GM12875 (cell line): ENCODE measurements at regions not wholly inside any gene's neighbourhood (a gene's known extent, or its start where the extent isn't known, plus 50 kb on each side); places are given as distances from the start of the nearest gene placed in this dataset.

Source experiments
- H3K4me3 ChIP-seq: one replicate; pipeline ENCODE4 v1.5.1; 2011; ENCODE audit warnings: low read depth, low read length, control low read depth
- CTCF ChIP-seq: IDR thresholded peaks from 2 replicates; pipeline ENCODE4 v1.5.1; 2011; ENCODE audit warnings: low read depth, mild to moderate bottlenecking, control low read depth, inconsistent platforms, low read length, moderate library complexity, borderline replicate concordance; ENCODE audit not compliant: insufficient read depth

GRCh38 chr2:5410991-5411700 lies 281.0 kb upstream of the SOX11 start:
- TF ChIP-seq CTCF = no peak
- no peak overlapping the region for H3K4me3 ChIP-seq

- no peak for TF ChIP-seq CTCF
- H3K4me3 ChIP-seq = no peak overlapping the region
These were observed 280.2 kb upstream of the SOX11 start for GRCh38 chr2:5412001-5412400.

- TF ChIP-seq CTCF = no peak
- no peak overlapping the region for H3K4me3 ChIP-seq
These were observed 258.3 kb upstream of the SOX11 start for GRCh38 chr2:5433855-5434254.

GRCh38 chr2:5437375-5437774 lies 254.8 kb upstream of the SOX11 start:
- TF ChIP-seq CTCF = no peak
- no peak overlapping the region for H3K4me3 ChIP-seq

- no peak for TF ChIP-seq CTCF
- no peak overlapping the region for H3K4me3 ChIP-seq
These were observed 252.0 kb upstream of the SOX11 start for GRCh38 chr2:5440174-5440573.

GRCh38 chr2:5442736-5443135 lies 249.4 kb upstream of the SOX11 start:
- TF ChIP-seq CTCF = no peak

GRCh38 chr2:5444168-5444567 lies 248.0 kb upstream of the SOX11 start:
- TF ChIP-seq CTCF = no peak
- H3K4me3 ChIP-seq = no peak overlapping the region

More at GRCh38 chr2:5442736-5443135, 249.4 kb upstream of the SOX11 start:
- H3K4me3 ChIP-seq = no peak overlapping the region
